ENCODE measurements at regions not wholly inside any gene's neighbourhood (a gene's known extent, or its start where the extent isn't known, plus 50 kb on each side); places are given as distances from the start of the nearest gene placed in this dataset.

- no peak for TF ChIP-seq FOS (IDR thresholded peaks at IDR 0.05; ENCODE audit: low read depth, low read length)
- no peak for TF ChIP-seq SMC3 (IDR thresholded peaks at IDR 0.05; ENCODE audit: low read depth, low read length)
- no peak for TF ChIP-seq CTCF (conservative IDR thresholded peaks at IDR 0.05; ENCODE audit: low read depth, low read length)
- no peak for TF ChIP-seq RAD21 (IDR thresholded peaks at IDR 0.05; ENCODE audit: low read length)
- TF ChIP-seq, protein P1, sequence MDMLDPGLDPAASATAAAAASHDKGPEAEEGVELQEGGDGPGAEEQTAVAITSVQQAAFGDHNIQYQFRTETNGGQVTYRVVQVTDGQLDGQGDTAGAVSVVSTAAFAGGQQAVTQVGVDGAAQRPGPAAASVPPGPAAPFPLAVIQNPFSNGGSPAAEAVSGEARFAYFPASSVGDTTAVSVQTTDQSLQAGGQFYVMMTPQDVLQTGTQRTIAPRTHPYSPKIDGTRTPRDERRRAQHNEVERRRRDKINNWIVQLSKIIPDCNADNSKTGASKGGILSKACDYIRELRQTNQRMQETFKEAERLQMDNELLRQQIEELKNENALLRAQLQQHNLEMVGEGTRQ (IDR thresholded peaks at IDR 0.05; ENCODE audit: low read depth, low read length) = no peak
- TF ChIP-seq RFX5 (IDR thresholded peaks at IDR 0.05; ENCODE audit: low read depth, low read length) = no peak
- no peak for TF ChIP-seq CHD1 (IDR thresholded peaks at IDR 0.05; ENCODE audit: low read depth, low read length)
- no peak for TF ChIP-seq POLR2A (IDR thresholded peaks at IDR 0.05; ENCODE audit: low read depth, low read length)
- TF ChIP-seq CEBPB (IDR thresholded peaks at IDR 0.05; ENCODE audit: low read depth, low read length) = no peak
- no peak for TF ChIP-seq RCOR1 (IDR thresholded peaks at IDR 0.05; ENCODE audit: insufficient replicate concordance, low read length)
Measured at GRCh38 chr16:5681966-5682365, 584.4 kb upstream of the EEF2KMT start.
